IMR-90 (cell line): ENCODE measurements at regions not wholly inside any gene's neighbourhood (a gene's known extent, or its start where the extent isn't known, plus 50 kb on each side); places are given as distances from the start of the nearest gene placed in this dataset.

Experiments used
- ATAC-seq: fragments of 200-7000 bp; cut with Tn5 transposase; 2 replicates; pipeline ENCODE4 v1.9.1; 2020; ENCODE audit warnings: low read depth, mild to moderate bottlenecking, moderate library complexity
- BruUV-seq: library from RNA; stranded (reverse); fragments of 400-500 nt; replicated peaks from 2 replicates; lab custom pipeline; 2021; lab: Mats Ljungman, UMichigan
- CTCF ChIA-PET: fragments of 300-600 bp; formaldehyde crosslinking; extraction: SDS; loops from one replicate; lab custom pipeline; 2021; ENCODE audit warnings: antibody characterized with exemption; lab: Yijun Ruan, JAX
- POLR2A ChIA-PET: fragments of 300-600 bp; sonication (Branson Sonifier 250); formaldehyde crosslinking; loops from one replicate; lab custom pipeline; 2022; ENCODE audit warnings: antibody characterized with exemption; ENCODE audit not compliant: unreplicated experiment; lab: Charles Lee
- DNase-seq: peaks from one replicate; pipeline ENCODE4 v3.0.0; 2013
- H2AFZ ChIP-seq: replicated peaks from 2 replicates; pipeline ENCODE3; 2013; ENCODE audit warnings: low read length, mild to moderate bottlenecking; ENCODE audit not compliant: poor library complexity
- H2AK5ac ChIP-seq: 2 replicates; pipeline ENCODE4 v1.6.1; 2013; ENCODE audit warnings: low read depth, low read length, inconsistent platforms
- H2AK9ac ChIP-seq: replicated peaks from 2 replicates; pipeline ENCODE3; 2013; ENCODE audit warnings: mild to moderate bottlenecking, low read depth, low read length, moderate library complexity; ENCODE audit not compliant: poor library complexity
- H2BK120ac ChIP-seq: 2 replicates; pipeline ENCODE4 v1.6.1; 2013; ENCODE audit warnings: low read depth, low read length, inconsistent platforms
- H2BK15ac ChIP-seq: 3 replicates; pipeline ENCODE4 v1.6.1; 2013; ENCODE audit warnings: low read depth, low read length, inconsistent platforms
- H2BK20ac ChIP-seq: 2 replicates; pipeline ENCODE4 v1.6.1; 2013; ENCODE audit warnings: low read depth, mild to moderate bottlenecking, inconsistent platforms, low read length, moderate library complexity
- H2BK5ac ChIP-seq: 2 replicates; pipeline ENCODE4 v1.6.1; 2013; ENCODE audit warnings: mild to moderate bottlenecking, low read depth, low read length, inconsistent platforms; ENCODE audit not compliant: poor library complexity, severe bottlenecking
- H3K14ac ChIP-seq: replicated peaks from 2 replicates; pipeline ENCODE4 v1.6.1; 2013; ENCODE audit warnings: low read depth, low read length, inconsistent platforms
- H3K18ac ChIP-seq: 2 replicates; pipeline ENCODE4 v1.6.1; 2013; ENCODE audit warnings: low read depth, low read length, control low read depth
- H3K23ac ChIP-seq: 2 replicates; pipeline ENCODE4 v1.6.1; 2013; ENCODE audit warnings: low read depth, low read length, inconsistent platforms
- H3K27ac ChIP-seq: 2 replicates; pipeline ENCODE4 v1.5.1; 2013; ENCODE audit warnings: mild to moderate bottlenecking, control low read depth, low read length; ENCODE audit not compliant: insufficient read depth
- H3K27me3 ChIP-seq: 2 replicates; pipeline ENCODE4 v1.6.1; 2013; ENCODE audit warnings: low read length; ENCODE audit not compliant: control insufficient read depth, insufficient read depth
- H3K36me3 ChIP-seq: 2 replicates; pipeline ENCODE4 v1.6.1; 2013; ENCODE audit warnings: low read length, mixed read lengths; ENCODE audit not compliant: control insufficient read depth, insufficient read depth
- H3K4ac ChIP-seq: 2 replicates; pipeline ENCODE4 v1.6.1; 2013; ENCODE audit warnings: low read depth, low read length, inconsistent platforms
- H3K4me1 ChIP-seq: 2 replicates; pipeline ENCODE4 v1.6.1; 2013; ENCODE audit warnings: low read length, mixed read lengths; ENCODE audit not compliant: control insufficient read depth, insufficient read depth
- H3K4me2 ChIP-seq: 2 replicates; pipeline ENCODE4 v1.6.1; 2013; ENCODE audit warnings: low read depth, mild to moderate bottlenecking, control low read depth, low read length, moderate library complexity
- H3K4me3 ChIP-seq: 2 replicates; pipeline ENCODE4 v1.5.1; 2013; ENCODE audit warnings: low read depth, mild to moderate bottlenecking, control low read depth, low read length, moderate library complexity; ENCODE audit not compliant: insufficient read depth
- H3K56ac ChIP-seq: 2 replicates; pipeline ENCODE4 v1.6.1; 2013; ENCODE audit warnings: low read length, inconsistent platforms; ENCODE audit not compliant: insufficient read depth; ENCODE audit errors: extremely low read depth
- H3K79me1 ChIP-seq, 2 experiments: 2 replicates each; pipeline ENCODE4 v1.6.1; 2013; ENCODE audit warnings: low read length in 2 of 2, inconsistent platforms in 1 of 2, low read depth in 1 of 2
- H3K9ac ChIP-seq: 2 replicates; pipeline ENCODE4 v1.6.1; 2013; ENCODE audit warnings: low read depth, low read length, control low read depth
- H3K9me1 ChIP-seq: 2 replicates; pipeline ENCODE4 v1.6.1; 2013; ENCODE audit warnings: low read length, inconsistent platforms; ENCODE audit not compliant: insufficient read depth
- H3K9me3 ChIP-seq: 2 replicates; pipeline ENCODE4 v1.6.1; 2013; ENCODE audit warnings: low read length; ENCODE audit not compliant: control insufficient read depth, insufficient read depth
- H4K20me1 ChIP-seq: 2 replicates; pipeline ENCODE4 v1.6.1; 2013; ENCODE audit warnings: low read length, inconsistent platforms; ENCODE audit not compliant: insufficient read depth
- H4K5ac ChIP-seq: 2 replicates; pipeline ENCODE4 v1.6.1; 2013; ENCODE audit warnings: mild to moderate bottlenecking, low read depth, low read length, control low read depth
- H4K8ac ChIP-seq, 2 experiments: 2 replicates each; pipeline ENCODE4 v1.6.1; 2013; ENCODE audit warnings: low read depth in 2 of 2, low read length in 2 of 2, control low read depth in 1 of 2, inconsistent platforms in 1 of 2
- H4K91ac ChIP-seq: 2 replicates; pipeline ENCODE4 v1.6.1; 2013; ENCODE audit warnings: low read depth, low read length, inconsistent platforms; ENCODE audit not compliant: insufficient read depth
- NFE2L2 ChIP-seq: fragments of 150-350 bp; IDR thresholded peaks from 2 replicates; pipeline ENCODE4 v1.6.1; 2016; ENCODE audit warnings: low read depth, mild to moderate bottlenecking, low read length
- POLR2A ChIP-seq: IDR thresholded peaks from 2 replicates; pipeline ENCODE4 v1.6.1; 2012; ENCODE audit warnings: mild to moderate bottlenecking, low read depth, low read length
- RFX5 ChIP-seq: IDR thresholded peaks from 2 replicates; pipeline ENCODE4 v1.8.0; 2012; ENCODE audit warnings: low read depth, mild to moderate bottlenecking, low read length, moderate library complexity
- WGBS, 2 experiments: methylation state at CpG; one replicate each; pipeline versions ENCODE4 v1.1.5 to v1.1.7; 2013; ENCODE audit warnings: missing lambda C conversion rate in 2 of 2; ENCODE audit not compliant: insufficient read length in 1 of 2; ENCODE audit errors: extremely low coverage in 2 of 2; 5-methylcytosine and 5-hydroxymethylcytosine counted together
- dilution Hi-C: fragments of 300-500 bp; cut with HindIII; formaldehyde crosslinking; loops from one replicate; pipeline ENCODE4 v1.14.3; 2018; ENCODE audit warnings: low sequenced_read_pairs; ENCODE audit not compliant: unreplicated experiment
- in situ Hi-C: fragments of 300-500 bp; cut with MboI; formaldehyde crosslinking; loops from 3 replicates; pipeline ENCODE4 v1.14.3; 2019; ENCODE audit warnings: low sequenced_read_pairs, inconsistent platforms, mixed read lengths
- intact Hi-C: fragments of 100-400 bp; cut with micrococcal nuclease; formaldehyde crosslinking; loops from 2 replicates; pipeline ENCODE4 v1.10.0; 2022

DNA sequence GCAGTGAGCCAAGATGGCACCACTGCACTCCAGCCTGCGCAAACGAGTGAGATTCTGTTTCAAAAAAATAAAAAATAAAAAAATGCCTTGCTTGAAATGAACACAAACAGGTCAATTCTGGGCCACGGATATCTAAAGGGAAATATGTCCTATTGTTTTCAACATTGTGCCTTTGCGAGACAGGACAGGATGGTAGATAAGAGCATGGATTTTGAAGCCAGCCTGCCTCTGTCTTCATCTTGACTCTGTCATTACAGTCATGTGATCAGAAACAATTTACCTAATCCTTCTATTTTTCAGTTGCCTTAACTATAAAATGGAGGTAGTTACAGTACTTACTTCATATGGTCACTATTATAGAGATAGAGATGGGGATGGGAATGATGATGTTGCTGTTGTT, 56.7 kb upstream of the ZSWIM5 start:
- intact Hi-C loops, result no loop called here
- no peak overlapping the region for H2AFZ ChIP-seq
- H3K23ac ChIP-seq, result no peak overlapping the region
- no CpG with 5 or more reads among the region's 4 CpGs for WGBS, 2 experiments
- in situ Hi-C loops, result no loop called here
- H4K5ac ChIP-seq, result no peak overlapping the region
- no peak overlapping the region for H4K8ac ChIP-seq
- no peak overlapping the region; the same call in 2 of the 3 replicates for H2BK15ac ChIP-seq
- H3K14ac ChIP-seq, result no peak overlapping the region
- dilution Hi-C loops, result no loop called here
- H3K9ac ChIP-seq, result no peak overlapping the region
- TF ChIP-seq POLR2A (no peak), RFX5 (no peak), NFE2L2 (no peak)
- ChIA-PET POLR2A (no interaction called here), CTCF (no interaction called here)
- BruUV-seq, result no TSS peak
- H2BK20ac ChIP-seq, result no peak overlapping the region
- peaks cover 9% of the 10 kb centered on the region; the same call in 1 of the 2 replicates for H3K9me3 ChIP-seq
- H3K4me2 ChIP-seq, result no peak overlapping the region
- H3K27ac ChIP-seq, result no peak overlapping the region
- H3K4me3 ChIP-seq, result no peak overlapping the region
- DNase-seq (no peak), ATAC-seq (no peak)
- no peak overlapping the region for H3K56ac ChIP-seq
- H3K36me3 ChIP-seq, result no peaks in the 10 kb centered on the region
- H2AK9ac ChIP-seq, result no peak overlapping the region
- no peak overlapping the region for H2BK120ac ChIP-seq
- H3K79me1 ChIP-seq, result no peaks in the 10 kb centered on the region
- H3K18ac ChIP-seq, result no peak overlapping the region
- H2AK5ac ChIP-seq, result no peak overlapping the region
- H3K27me3 ChIP-seq, result no peaks in the 10 kb centered on the region
- H3K4me1 ChIP-seq, result peaks cover 8% of the 10 kb centered on the region
- H4K91ac ChIP-seq, result no peak overlapping the region
- no peak overlapping the region for H2BK5ac ChIP-seq
- H4K20me1 ChIP-seq, result no peaks in the 10 kb centered on the region
- H3K4ac ChIP-seq, result no peak overlapping the region
- no peaks in the 10 kb centered on the region for H3K9me1 ChIP-seq
